ENCODE measurements at regions not wholly inside any gene's neighbourhood (a gene's known extent, or its start where the extent isn't known, plus 50 kb on each side); places are given as distances from the start of the nearest gene placed in this dataset.
A peak's percentile ranks its signal among the peaks of the same experiment; 100 is the strongest.

GRCh38 chr20:1825507-1825906 lies 69.7 kb upstream of the SIRPA start:
- H3K4me3 ChIP-seq (ENCODE audit: low read length) = no peak overlapping the region
- DNase-seq (ENCODE audit: low read depth) = peak; percentile 75
- TF ChIP-seq CTCF (conservative IDR thresholded peaks at IDR 0.05; ENCODE audit: low read length) = no peak

GRCh38 chr20:1824834-1825233 lies 70.4 kb upstream of the SIRPA start:
- no peak overlapping the region for H3K4me3 ChIP-seq (ENCODE audit: low read length)
- no peak for DNase-seq (ENCODE audit: low read depth)
- TF ChIP-seq CTCF (conservative IDR thresholded peaks at IDR 0.05; ENCODE audit: low read length) = no peak

GRCh38 chr20:1824181-1824580 lies 71.0 kb upstream of the SIRPA start:
- H3K4me3 ChIP-seq (ENCODE audit: low read length) = no peak overlapping the region
- DNase-seq (ENCODE audit: low read depth) = no peak

GRCh38 chr20:1823450-1823844 lies 71.8 kb upstream of the SIRPA start:
- no peak for DNase-seq (ENCODE audit: low read depth)
- no peak for TF ChIP-seq CTCF (conservative IDR thresholded peaks at IDR 0.05; ENCODE audit: low read length)
- no peak overlapping the region for H3K4me3 ChIP-seq (ENCODE audit: low read length)

More at GRCh38 chr20:1824181-1824580, 71.0 kb upstream of the SIRPA start:
- TF ChIP-seq CTCF (conservative IDR thresholded peaks at IDR 0.05; ENCODE audit: low read length) = no peak

- DNase-seq (ENCODE audit: low read depth) = no peak
- no peak overlapping the region for H3K4me3 ChIP-seq (ENCODE audit: low read length)
- TF ChIP-seq CTCF (conservative IDR thresholded peaks at IDR 0.05; ENCODE audit: low read length) = 0 out of 2 replicates have a peak, but pooled peaks have one; percentile 16
Measured at GRCh38 chr20:1822564-1823449, 72.4 kb upstream of the SIRPA start.

GRCh38 chr20:1820138-1821079 lies 74.8 kb upstream of the SIRPA start:
- no peak overlapping the region for H3K4me3 ChIP-seq (ENCODE audit: low read length)
- DNase-seq (ENCODE audit: low read depth) = peak; percentile 80
- TF ChIP-seq CTCF (conservative IDR thresholded peaks at IDR 0.05; ENCODE audit: low read length) = no peak

Data from AG10803 (cell line).